Activated CD4-positive, alpha-beta T cell treated with anti-CD3 and anti-CD28 coated beads, Interleukin-2, amount 50 U/mL, for 1 hour (primary cell): ENCODE measurements at regions not wholly inside any gene's neighbourhood (a gene's known extent, or its start where the extent isn't known, plus 50 kb on each side); places are given as distances from the start of the nearest gene placed in this dataset.

Experiments
- DNase-seq: peaks from one replicate; pipeline ENCODE4 v3.0.0-alpha.2; 2020

DNA sequence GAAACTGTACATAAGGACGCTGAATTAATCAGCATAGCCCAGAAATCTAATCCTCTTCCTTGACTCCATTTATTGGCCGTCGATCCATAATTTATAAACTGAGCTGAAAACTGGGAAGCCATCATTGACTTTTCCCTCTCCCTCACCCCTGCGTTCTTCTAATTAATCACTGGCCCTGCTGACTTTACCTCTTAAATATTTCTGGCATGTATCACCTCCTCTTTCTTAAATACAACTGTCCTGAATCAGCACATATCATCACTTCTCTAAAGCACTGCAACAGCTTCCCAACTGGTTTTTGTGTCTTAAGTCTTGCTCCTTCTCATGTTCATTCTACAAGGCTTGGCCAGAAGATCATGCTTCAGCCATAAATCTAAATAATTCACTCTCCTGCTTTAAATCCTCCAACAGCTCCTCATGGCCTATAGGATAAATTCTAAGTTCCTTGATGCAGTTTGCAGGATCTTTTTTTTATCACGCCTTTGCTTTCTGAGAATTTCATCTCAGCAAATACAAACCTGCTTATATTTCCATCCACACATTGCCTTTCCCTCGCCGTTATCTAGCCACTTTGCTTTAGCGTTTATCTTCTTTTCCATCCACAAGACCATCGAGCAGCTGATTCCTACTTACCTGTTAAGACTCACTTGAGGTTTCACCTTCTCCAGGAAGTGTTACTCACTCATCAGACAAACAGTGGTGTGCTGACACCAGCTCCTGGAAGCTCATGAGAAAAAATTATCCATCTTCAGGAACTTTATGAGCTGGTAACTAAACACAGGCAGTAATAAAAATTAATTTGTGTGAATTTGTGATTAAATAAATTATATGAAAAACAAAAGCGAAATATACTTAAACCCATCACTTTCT lies 295.6 kb upstream of the FLRT2 start:
- no peak for DNase-seq

DNA sequence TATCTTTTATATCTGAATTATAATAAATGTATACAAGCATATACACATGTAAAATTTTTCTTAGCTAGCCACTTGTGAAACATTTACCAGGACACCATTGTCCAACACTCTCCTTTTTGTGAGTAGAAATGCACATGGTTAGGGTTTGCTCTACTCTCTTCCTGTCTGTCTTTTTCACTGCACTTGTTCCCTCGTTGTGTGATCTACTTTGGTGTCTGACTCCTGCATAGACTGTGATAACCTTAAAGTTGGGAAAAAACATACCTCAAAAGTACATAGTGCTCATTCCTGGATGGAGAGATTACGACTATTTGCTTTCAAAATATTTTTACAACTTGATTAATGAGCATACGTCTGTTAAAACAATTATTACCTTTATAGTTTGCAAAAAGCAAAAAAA lies 294.1 kb upstream of the FLRT2 start:
- DNase-seq: no peak

DNA sequence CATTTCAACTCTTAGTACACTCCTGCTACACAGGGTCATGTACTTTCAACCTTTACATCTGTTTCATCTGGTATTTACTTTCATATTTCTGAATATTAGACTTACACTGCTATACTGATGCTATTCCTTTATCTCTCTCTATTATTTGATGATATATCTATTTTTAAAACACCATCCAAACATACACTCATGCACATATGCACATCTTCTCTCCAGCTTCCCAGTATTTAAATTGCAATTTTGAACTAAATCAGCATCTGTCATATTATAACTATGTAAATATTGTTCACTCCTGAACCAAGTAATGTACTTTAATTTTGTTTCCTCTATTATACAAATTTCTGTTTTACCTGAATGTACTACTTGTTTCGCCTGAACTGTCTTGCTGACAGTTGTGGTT lies 293.6 kb upstream of the FLRT2 start:
- no peak for DNase-seq

DNA sequence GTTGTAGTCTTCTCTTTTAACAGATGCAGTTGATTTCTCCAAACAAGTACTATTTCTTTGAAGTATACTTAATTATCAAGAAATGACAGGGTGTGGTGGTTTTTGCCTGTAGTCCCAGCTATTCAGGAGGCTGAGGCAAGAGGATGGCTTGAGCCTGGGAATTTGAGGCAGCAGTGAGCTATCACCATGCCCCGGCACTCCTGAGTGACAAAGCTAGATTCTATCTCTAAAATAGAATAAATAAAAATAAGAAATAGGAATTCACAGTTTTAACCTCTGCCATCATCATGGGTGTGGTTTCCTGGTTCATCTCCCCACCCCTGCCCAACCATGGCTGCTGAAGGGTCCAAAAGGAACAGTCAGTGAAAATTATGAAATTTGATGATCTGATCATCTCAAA lies 290.2 kb upstream of the FLRT2 start:
- no peak for DNase-seq

DNA sequence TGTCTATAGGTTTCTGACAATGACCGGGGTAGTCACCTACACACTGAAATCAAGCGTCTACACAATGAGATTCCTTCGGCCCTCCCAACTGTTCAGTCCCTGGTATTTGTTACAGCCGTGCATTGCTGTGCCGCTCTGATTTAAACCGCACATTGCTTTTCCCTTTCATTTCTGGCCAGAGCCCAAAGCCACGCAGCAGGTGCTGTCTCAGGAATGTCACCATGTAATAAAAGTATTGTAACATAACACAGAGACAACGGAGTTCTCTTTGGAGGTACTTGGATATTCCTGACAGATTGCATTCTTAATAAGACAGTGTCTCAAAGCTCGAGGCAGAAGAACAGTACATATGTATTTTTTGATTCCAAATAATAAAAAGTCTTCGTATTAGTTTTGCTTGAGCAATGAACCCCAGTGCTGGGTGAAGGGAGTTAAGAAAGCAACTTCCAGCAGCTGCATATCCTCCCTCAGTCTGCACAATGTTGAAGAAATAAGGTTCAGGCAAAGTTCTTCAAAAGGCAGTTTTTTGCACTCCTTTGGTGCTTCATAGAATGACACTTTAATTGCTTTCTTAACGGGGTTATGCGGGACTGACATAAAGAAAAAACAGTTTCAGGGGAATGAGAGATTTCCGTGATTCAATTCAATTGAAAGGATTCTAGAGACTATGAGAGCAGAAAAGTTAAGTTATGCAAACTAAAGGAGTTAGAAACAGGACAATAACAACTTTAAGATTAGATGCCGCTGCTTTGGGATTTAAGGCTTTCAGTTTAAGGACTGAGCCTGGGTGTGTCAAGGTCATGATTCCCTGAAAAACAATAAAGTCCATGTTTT lies 288.7 kb upstream of the FLRT2 start:
- DNase-seq: no peak

DNA sequence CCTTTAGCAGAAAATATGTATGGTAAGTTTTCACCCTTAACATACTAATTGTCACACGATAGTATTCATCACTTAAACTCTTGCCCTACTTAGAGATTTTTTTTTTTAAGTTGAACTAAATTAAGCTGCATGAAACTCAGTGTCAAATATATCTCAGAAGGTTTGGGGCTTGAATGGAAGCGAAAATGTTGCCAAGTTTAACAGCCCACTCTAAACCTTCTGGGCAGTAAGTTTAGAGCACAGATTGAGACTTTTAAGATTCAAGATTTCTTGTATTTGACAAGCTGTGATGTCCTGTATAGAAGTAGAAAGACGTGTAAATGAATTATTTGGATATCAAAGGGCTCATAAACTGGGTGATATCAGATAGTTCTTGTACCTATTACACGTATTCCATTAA lies 287.3 kb upstream of the FLRT2 start:
- DNase-seq: no peak

DNA sequence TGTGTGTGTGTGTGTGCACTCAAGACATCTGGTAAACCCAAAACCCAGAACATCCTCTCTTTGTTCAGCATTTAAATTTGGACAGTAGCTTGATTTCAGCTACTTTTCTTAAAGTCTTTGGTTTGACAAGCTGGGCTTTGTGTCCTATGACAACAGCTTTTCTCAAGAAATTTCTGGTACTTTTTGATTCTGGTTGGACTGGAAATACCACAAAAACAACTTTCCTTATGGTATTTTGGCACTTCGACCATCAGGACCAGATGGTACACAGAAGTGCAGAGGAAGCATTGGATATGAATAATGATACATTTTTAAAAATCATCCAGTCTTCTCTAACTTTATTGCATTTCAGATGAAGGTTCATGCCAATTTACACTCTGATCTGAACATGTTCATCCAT lies 286.6 kb upstream of the FLRT2 start:
- no peak for DNase-seq

DNA sequence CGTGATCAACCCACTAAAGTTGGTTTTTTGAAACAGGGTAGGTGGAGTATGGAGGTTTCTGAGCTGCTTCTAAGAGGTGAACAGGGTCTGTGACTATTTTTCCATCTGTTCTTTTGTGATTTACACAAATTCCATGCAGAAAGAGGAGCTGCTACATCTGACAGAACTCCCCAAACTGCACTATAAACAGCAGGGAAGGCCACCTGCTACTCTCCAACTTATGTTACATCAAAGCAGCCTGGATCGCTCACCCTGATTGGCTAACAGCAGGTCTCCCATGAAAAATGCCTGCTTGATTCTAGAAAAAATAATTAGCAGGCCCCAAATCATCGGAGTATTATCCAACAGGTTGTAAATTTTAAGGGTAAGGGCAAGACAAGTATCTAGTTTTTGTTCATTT lies 282.9 kb upstream of the FLRT2 start:
- no peak for DNase-seq

DNA sequence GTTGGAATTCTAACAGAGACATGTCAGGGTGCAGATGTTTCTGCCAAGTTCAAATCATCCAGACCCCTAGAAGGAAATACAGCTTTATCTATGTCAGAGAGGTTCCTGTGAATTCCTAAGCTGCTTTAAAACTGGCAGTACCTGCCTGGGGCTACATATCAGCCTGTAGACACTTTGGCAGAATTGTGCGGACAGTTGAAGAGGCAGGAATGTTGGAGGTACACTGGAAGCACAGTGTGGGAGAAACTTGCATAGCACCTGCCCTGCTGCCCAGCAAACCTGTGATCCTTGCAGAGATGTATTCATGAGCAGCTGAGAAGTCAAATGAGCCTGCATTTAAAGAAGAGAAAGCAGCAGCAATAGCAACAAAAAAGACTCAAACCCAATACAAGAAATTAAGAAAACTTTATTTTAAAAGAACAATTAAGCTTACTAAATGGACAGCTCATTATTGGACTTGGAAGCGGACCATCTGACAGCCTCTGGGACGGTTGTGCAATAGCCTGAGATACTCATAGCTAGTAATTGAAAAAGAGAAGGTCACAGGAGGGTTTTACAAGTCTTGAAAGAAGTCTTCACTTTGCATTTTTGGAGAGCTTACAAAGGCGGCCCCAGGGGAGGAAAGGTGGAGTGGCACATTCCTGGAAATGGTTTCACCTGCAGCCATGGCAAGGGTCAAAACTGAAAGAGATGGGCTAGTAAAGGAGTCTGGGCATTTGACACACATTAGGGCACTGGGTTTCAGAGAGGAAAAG lies 280.9 kb upstream of the FLRT2 start:
- no peak for DNase-seq

DNA sequence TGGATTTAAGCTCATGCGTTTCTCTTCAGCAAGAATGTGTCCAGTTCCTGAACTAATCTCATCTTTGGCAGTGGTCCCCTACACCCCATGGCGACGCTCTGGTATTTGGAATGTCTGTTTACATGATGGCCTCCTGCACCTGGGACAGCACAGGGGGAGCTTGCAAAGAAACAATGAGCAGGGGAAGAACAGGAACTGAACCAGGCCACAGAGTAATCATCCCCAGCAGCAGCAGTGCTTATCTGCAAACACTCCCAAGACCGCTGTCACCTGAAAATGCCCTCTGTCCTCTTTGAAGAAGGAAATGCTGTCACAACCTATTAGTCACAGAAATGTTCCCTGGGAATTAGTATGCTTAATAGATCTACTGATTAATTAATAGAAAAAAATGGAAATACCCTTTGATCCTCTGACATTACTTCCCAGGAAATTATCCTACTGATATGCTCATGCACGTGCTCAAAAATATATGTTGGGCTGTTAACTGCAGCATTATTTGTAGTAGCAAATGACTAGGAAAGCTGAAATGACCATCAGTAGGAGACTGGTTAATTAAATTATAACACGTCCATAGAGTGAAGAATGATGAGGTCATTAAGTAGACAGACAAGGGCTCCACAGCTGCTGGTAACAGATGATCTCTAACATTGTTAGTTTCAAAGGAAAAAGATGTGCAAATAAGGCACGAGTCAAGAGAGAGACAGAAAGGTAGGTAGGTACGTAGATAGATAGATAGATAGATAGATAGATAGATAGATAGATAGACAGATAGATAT lies 279.3 kb upstream of the FLRT2 start:
- no peak for DNase-seq

DNA sequence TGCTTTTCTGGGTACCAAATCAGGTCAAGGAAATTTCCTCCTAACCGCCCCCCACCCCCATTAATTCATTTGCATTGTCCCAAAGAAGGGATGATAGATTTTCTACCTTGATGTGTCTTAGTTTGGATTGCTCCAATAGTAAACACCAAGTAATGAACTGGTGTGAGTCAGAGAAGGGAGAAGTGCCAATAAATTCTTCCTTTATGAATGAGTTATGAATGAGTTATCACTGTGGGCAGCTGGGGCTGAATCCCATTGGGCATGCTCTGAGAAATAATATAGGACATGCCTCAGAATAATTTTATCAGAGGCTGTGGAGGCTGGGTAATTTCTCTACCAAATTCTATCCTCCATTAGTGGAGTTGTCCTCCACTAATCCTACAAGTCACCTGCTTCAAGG lies 277.9 kb upstream of the FLRT2 start:
- DNase-seq: no peak

DNA sequence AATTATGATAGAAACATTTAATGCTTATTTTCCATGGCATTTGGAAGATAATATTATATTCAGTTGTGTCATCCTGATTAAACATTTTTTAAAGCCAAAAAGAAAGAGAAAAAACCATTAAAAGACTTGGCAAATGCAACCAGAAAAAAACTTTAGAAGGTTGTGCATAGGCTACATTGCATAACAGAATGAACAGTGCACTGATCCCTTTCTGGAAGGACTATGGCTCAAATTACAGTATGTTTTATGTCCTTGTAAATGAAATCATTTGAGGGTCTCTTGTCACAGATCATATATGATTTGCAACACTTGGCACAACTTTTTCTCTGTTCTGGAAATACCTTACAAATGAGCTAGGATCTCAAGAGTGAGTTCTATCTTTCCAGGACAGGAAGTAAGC lies 275.2 kb upstream of the FLRT2 start:
- DNase-seq: no peak

DNA sequence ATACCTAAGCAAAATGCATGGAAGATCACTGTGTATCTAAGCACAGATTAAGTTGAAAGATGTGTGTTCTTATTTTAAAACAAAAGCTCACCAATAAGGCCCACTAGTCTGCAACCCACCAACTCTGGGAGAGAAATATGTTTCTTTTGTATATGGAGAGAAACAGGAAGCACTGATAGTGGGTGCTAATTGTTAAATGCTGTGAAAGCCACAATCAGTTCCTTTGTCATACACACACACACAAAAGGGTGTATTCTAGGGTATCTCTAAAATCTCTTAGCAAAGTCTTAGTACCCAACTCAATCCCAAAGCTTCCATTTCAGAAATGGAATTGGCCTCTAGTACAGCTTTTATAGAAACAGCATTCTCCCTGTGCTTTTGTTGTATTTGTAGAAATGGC lies 272.7 kb upstream of the FLRT2 start:
- DNase-seq: no peak

DNA sequence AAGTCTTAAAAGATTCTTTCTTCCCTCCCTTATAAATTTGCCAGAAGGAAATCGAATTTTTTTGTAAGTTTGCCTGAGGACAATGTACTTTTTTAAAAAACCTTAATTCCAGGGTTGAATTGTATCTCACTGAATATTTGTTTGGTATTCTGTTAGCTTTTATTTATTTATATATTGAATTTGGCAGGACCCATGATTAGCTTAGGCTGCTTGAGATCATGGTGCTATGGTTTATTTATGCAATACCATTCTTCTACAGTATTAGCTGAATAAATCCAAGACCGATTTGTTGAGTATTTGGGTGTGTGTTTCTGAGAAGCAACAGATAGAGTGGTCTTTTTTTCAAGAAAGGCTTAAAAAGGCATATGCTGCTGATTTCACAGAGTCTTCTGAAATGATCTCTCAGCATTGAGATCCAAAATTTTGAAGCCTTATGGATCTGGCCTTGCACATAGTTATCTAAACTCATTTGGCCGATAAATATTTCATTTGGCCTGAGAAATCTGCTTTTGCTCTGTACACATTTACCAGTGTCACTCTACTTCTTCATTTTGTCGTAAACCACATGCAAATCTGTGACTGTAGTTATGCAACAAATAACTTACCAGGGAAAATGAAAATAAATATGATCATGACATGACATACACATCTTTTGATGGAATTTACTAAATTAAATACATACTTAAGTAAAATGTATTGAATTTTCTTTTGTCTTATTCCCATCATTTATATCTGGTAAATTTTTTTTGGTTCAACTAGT lies 265.8 kb upstream of the FLRT2 start:
- no peak for DNase-seq

DNA sequence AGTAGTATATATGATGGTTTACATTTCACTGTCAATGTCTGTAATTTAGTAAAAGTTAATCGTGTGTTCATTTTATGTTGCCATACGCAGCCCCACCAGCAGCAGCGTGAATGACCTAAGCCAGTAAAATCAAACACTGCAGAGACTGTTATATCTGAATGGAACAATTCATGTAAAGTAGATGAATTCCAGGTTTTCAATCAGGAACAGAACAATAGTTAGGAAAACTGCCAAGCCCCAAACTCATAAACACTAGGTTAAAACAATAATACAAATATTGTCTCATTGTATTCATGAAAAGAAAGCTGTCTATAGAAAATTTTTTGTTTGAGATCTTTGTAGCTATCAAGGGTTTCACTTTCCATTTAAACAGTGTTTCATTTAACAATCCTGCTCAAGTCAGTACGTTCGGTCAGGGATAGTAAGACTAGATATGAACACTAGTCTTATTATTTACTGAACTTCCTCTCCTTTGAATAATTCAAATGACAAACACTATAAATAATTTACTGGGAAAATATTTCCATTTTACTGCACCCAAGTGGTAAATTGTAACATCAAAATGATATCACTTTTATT lies 256.8 kb upstream of the FLRT2 start:
- no peak for DNase-seq

DNA sequence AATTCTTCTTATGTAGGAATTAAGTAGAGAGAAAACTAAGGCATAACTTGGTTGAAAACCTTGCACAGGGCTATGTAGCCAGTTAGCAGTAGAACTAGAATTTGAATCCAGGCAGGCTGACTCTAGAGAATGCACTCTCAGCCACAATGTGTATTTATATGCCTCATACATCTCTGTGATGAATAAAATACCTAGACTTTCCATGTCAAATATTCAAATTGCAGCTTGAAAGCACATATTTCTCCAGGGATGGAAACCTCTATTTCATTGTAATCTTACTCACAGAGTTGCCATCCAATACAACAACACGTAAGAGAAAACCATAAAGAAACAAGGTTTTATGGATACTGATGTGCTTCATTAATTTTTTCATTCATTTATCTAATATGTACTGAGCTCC lies 256.0 kb upstream of the FLRT2 start:
- no peak for DNase-seq

DNA sequence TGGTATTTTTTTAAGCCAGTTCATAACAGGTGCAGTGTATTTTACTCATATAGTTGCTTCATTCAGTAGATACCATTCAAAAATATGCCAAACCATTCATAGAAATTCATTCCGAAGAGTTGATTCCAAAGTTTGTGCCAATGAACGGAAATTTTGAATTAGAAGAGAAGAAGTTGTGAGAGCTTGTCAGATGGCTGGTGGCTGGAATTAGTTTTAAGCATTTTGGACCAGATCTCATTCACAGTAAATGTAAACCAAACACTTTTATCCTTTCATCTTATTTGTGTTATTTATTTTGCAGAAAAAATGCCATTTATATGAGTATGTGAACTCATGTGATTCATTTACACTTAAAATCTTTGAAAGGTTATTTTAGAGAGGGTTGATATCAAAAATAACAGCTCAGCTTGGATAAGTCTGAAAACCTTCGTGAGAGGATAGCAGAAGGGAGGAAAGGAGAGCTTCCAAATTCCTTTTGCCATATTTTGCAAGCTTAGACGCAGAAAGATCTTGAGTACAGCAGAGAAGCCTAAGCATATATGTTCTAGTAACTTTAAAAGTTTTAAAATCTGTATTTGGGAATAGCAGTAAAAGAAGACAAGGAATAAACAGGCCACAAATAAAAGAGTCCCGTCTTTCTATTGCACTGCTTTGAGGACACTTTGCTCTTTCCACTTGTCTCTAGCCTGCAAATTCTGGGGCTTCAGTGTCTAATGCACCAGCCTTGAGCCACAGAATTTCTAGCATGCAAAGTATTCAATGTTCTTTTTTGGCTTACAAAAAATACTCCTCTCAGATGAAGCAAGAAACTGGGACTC lies 253.6 kb upstream of the FLRT2 start:
- DNase-seq: no peak

DNA sequence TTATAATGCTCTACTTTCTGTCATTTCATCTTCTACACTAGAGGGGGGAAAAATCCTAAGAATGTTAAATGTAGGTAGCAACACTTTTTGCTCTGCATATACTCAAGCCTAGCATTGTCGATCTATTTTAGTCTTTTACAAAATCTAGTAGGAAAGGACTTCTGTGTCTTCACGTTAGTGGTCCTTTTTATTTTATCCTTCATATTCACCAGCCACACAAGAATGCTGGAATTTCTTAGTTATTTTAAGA lies 253.0 kb upstream of the FLRT2 start:
- DNase-seq: no peak

DNA sequence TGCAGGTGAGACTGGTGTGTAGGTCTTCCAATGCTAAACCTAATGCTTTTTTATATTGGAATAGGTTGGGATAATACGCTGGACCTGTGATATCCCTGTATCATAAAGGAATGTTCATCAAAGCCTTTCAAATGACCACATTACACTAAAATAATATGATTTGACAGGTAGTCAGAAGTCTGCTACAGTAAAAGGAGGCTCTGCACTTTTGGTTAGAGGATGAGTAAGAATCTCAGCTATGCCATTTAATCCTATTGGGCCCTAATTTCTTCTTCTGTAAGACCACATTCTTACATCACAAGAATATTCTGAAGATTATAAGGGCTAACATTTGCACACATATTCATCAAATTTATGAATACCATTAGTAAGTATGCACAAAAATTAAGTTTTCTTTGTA lies 250.5 kb upstream of the FLRT2 start:
- DNase-seq: no peak

DNA sequence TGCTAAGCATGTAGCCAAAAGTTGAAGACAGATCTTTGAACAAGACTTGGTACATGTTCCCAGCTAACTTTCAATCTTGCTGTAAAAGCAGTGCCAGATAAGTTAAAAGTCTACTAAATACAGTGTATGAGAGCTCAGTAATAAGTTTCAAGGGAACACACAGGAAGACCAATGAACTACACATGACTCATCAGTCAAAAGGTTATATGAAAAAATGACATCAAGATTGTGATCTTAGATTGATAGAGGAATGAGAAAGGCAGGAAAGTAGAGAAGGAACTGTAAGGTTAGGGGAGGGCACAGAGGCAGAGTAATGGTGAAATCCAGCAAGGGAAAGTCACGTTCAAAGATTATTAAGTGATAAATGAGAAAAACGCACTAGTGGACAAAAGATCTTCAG lies 249.9 kb upstream of the FLRT2 start:
- no peak for DNase-seq

DNA sequence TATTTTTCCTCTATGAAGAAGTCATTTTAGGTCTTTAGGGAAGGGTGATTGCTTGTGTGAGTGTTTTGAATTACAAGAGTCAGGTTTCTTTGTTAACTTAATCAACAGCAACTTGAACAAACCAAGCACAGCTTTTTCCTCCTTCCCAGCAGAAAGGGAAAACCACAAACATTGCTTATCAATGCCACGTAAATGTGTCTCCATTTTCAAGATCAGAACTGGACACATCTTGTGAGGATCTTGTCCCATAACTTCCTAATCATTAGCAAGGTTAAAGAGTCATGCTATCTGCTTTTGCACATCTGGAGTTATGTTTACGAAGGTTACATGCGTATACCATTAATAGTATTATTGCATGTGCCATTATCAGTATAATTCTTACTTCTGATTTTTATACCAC lies 248.0 kb upstream of the FLRT2 start:
- no peak for DNase-seq
